Vagina (tissue), 2 donors: ENCODE measurements at regions not wholly inside any gene's neighbourhood (a gene's known extent, or its start where the extent isn't known, plus 50 kb on each side); places are given as distances from the start of the nearest gene placed in this dataset.

Experiments used
- CTCF ChIP-seq, 3 experiments: fragments of 450-650 bp in 2 of 3; fragments of 200-600 bp in 1 of 3; sonication (generic) in 1 of 3; IDR thresholded peaks; one replicate each; pipeline ENCODE4 v1.5.1; 2017 to 2019; ENCODE audit warnings: antibody characterized with exemption in 3 of 3, mild to moderate bottlenecking in 2 of 3, moderate library complexity in 2 of 3
- POLR2A ChIP-seq, 2 donors: fragments of 450-650 bp; IDR thresholded peaks; one replicate each; pipeline ENCODE4 v1.6.1; 2017; ENCODE audit warnings: antibody characterized with exemption in 2 of 2, mild to moderate bottlenecking in 2 of 2, moderate library complexity in 2 of 2
- POLR2AphosphoS5 ChIP-seq, 2 donors: sonication (generic); formaldehyde crosslinking; IDR thresholded peaks; one replicate each; pipeline ENCODE4 v1.9.0; 2017; ENCODE audit warnings: antibody characterized with exemption in 2 of 2, mild to moderate bottlenecking in 2 of 2, low read depth in 1 of 2; ENCODE audit not compliant: insufficient read depth in 1 of 2

GRCh38 chr1:81725823-81726222 is 74.9 kb upstream of the ADGRL2 start:
- no peak for TF ChIP-seq CTCF (IDR thresholded peaks at IDR 0.05)
- no peak for TF ChIP-seq POLR2A (IDR thresholded peaks at IDR 0.05)
- TF ChIP-seq POLR2AphosphoS5 (IDR thresholded peaks at IDR 0.05; ENCODE audit: insufficient read depth in 1 of 2, low read depth in 1 of 2): no peak
